GM23338 (cell line): ENCODE measurements at regions not wholly inside any gene's neighbourhood (a gene's known extent, or its start where the extent isn't known, plus 50 kb on each side); places are given as distances from the start of the nearest gene placed in this dataset.
A peak's percentile ranks its signal among the peaks of the same experiment; 100 is the strongest.

Source experiments
- CREB1 ChIP-seq: fragments of 250-450 bp; sonication (Bioruptor Pico); IDR thresholded peaks from 2 replicates; pipeline ENCODE4 v1.5.0; 2020; ENCODE audit warnings: low read depth, mild to moderate bottlenecking, moderate library complexity
- CTCF ChIP-seq, 2 experiments: fragments of 200-600 bp in 1 of 2; sonication (generic) in 1 of 2; conservative IDR thresholded peaks; 2 replicates each; pipeline versions ENCODE4 v1.5.1 to v1.6.1; 2016 to 2017; ENCODE audit warnings: antibody characterized with exemption in 2 of 2, low read depth in 2 of 2, mild to moderate bottlenecking in 2 of 2, moderate library complexity in 1 of 2
- ETS1 ChIP-seq: IDR thresholded peaks from 2 replicates; pipeline ENCODE4 v1.6.1; 2016; ENCODE audit warnings: antibody characterized with exemption
- EZH2 ChIP-seq: fragments of 200-600 bp; sonication (generic); IDR thresholded peaks from one replicate; pipeline ENCODE4 v1.8.0; 2017; ENCODE audit warnings: antibody characterized with exemption, mild to moderate bottlenecking, low read depth; ENCODE audit not compliant: unreplicated experiment
- EZH2phosphoT487 ChIP-seq: fragments of 200-600 bp; sonication (generic); IDR thresholded peaks from one replicate; pipeline ENCODE4 v1.8.1; 2018; ENCODE audit warnings: antibody characterized with exemption; ENCODE audit not compliant: unreplicated experiment
- JUNB ChIP-seq: IDR thresholded peaks from one replicate; pipeline ENCODE4 v1.6.1; 2016; ENCODE audit warnings: antibody characterized with exemption; ENCODE audit not compliant: unreplicated experiment
- POLR2AphosphoS5 ChIP-seq: IDR thresholded peaks from 2 replicates; pipeline ENCODE4 v1.6.1; 2016; ENCODE audit warnings: antibody characterized with exemption, low read depth
- REST ChIP-seq: IDR thresholded peaks from one replicate; pipeline ENCODE4 v1.6.1; 2018; ENCODE audit warnings: antibody characterized with exemption; ENCODE audit not compliant: unreplicated experiment
- STAT1 ChIP-seq: IDR thresholded peaks from one replicate; pipeline ENCODE4 v1.6.1; 2016; ENCODE audit warnings: antibody characterized with exemption; ENCODE audit not compliant: unreplicated experiment
- ZNF331 ChIP-seq: fragments of 250-450 bp; sonication (Bioruptor Pico); IDR thresholded peaks from 2 replicates; pipeline ENCODE4 v1.5.0; 2020; ENCODE audit warnings: low read depth, mild to moderate bottlenecking, moderate library complexity
- ZNF462 ChIP-seq: fragments of 250-450 bp; sonication (Bioruptor Pico); IDR thresholded peaks from 2 replicates; pipeline ENCODE4 v1.5.0; 2020; ENCODE audit warnings: mild to moderate bottlenecking, moderate library complexity

GRCh38 chr10:3691482-3691881 is 93.5 kb downstream of the KLF6 start:
- no peak for TF ChIP-seq CTCF (conservative IDR thresholded peaks at IDR 0.05; ENCODE audit: low read depth in 2 of 2)
- no peak for TF ChIP-seq EZH2
- no peak for TF ChIP-seq EZH2phosphoT487
- TF ChIP-seq STAT1 = no peak
- TF ChIP-seq REST = peak; percentile 36
- TF ChIP-seq POLR2AphosphoS5 = no peak
- TF ChIP-seq CREB1 (CRISPR knock-in tag) = no peak
- TF ChIP-seq ZNF462 (CRISPR knock-in tag) = no peak
- no peak for TF ChIP-seq ETS1
- no peak for TF ChIP-seq JUNB
- TF ChIP-seq ZNF331 (CRISPR knock-in tag) = no peak
